ENCODE measurements at regions not wholly inside any gene's neighbourhood (a gene's known extent, or its start where the extent isn't known, plus 50 kb on each side); places are given as distances from the start of the nearest gene placed in this dataset.

GRCh38 chr2:104091894-104092293 lies 762.0 kb upstream of the POU3F3 start:
- Histone ChIP-seq H3K4me1 (ENCODE audit: low read depth) (no peaks in the 10 kb centered on the region), H3K9me3 (no peaks in the 10 kb centered on the region), H3K4me3 (no peak overlapping the region), H3K36me3 (ENCODE audit: low read depth) (no peaks in the 10 kb centered on the region)
- DNase-seq (no peak), ATAC-seq (no peak)
- intact Hi-C loops (cut with DNase I, micrococcal nuclease), result no loop called here
- no peak for TF ChIP-seq CTCF (IDR thresholded peaks at IDR 0.05)

GRCh38 chr2:104092886-104093285 lies 761.0 kb upstream of the POU3F3 start:
- H3K4me3 ChIP-seq, result no peak overlapping the region
- no peaks in the 10 kb centered on the region for H3K4me1 ChIP-seq (ENCODE audit: low read depth)
- TF ChIP-seq CTCF (IDR thresholded peaks at IDR 0.05), result no peak
- DNase-seq, result no peak
- no peak for ATAC-seq
- no peaks in the 10 kb centered on the region for H3K9me3 ChIP-seq
- intact Hi-C loops (cut with DNase I, micrococcal nuclease), result no loop called here
- H3K36me3 ChIP-seq (ENCODE audit: low read depth), result no peaks in the 10 kb centered on the region

- TF ChIP-seq CTCF (IDR thresholded peaks at IDR 0.05), result no peak
- Histone ChIP-seq H3K36me3 (ENCODE audit: low read depth) (no peaks in the 10 kb centered on the region), H3K4me3 (no peak overlapping the region), H3K4me1 (ENCODE audit: low read depth) (no peaks in the 10 kb centered on the region), H3K9me3 (no peaks in the 10 kb centered on the region)
- DNase-seq (no peak), ATAC-seq (no peak)
- intact Hi-C loops (cut with DNase I, micrococcal nuclease), result no loop called here
Measured at GRCh38 chr2:104102615-104103014, 751.3 kb upstream of the POU3F3 start.

- no peaks in the 10 kb centered on the region for H3K9me3 ChIP-seq
- no peaks in the 10 kb centered on the region for H3K4me1 ChIP-seq (ENCODE audit: low read depth)
- no peak for TF ChIP-seq CTCF (IDR thresholded peaks at IDR 0.05)
- intact Hi-C loops (cut with DNase I, micrococcal nuclease), result no loop called here
- ATAC-seq (no peak), DNase-seq (no peak)
- H3K36me3 ChIP-seq (ENCODE audit: low read depth), result no peaks in the 10 kb centered on the region
- H3K4me3 ChIP-seq, result no peak overlapping the region
Measured at GRCh38 chr2:104109356-104109755, 744.6 kb upstream of the POU3F3 start.

GRCh38 chr2:104118889-104119288 lies 735.0 kb upstream of the POU3F3 start:
- no peak for TF ChIP-seq CTCF (IDR thresholded peaks at IDR 0.05)
- ATAC-seq (no peak), DNase-seq (no peak)
- no peaks in the 10 kb centered on the region for H3K9me3 ChIP-seq
- H3K4me1 ChIP-seq (ENCODE audit: low read depth), result no peaks in the 10 kb centered on the region
- H3K4me3 ChIP-seq, result no peak overlapping the region
- intact Hi-C loops (cut with DNase I, micrococcal nuclease), result no loop called here
- H3K36me3 ChIP-seq (ENCODE audit: low read depth), result no peaks in the 10 kb centered on the region

DNA sequence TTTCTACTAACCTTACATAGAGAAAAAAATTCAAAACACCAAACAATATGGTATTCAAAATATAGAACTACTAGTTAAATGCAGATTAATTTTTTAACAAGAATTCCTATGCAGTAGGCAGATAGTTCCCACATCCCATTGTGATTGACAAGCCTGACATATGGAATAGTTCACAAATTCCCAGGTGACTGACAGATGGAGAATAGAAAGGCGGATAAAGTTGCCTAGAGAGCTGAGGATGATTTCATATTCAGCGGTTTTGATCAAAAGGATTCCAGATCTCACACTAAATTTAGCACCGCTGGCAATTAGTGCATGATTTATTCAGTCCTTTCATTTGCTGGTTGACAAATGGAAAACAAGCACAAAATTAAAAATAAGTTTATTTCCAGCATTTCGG lies 733.7 kb upstream of the POU3F3 start:
- Histone ChIP-seq H3K36me3 (ENCODE audit: low read depth) (no peaks in the 10 kb centered on the region), H3K4me1 (ENCODE audit: low read depth) (no peaks in the 10 kb centered on the region), H3K4me3 (no peak overlapping the region), H3K9me3 (no peaks in the 10 kb centered on the region)
- TF ChIP-seq CTCF (IDR thresholded peaks at IDR 0.05), result no peak
- DNase-seq, result no peak
- ATAC-seq, result no peak
- intact Hi-C loops (cut with DNase I, micrococcal nuclease), result no loop called here

Data from mucosa of descending colon (tissue), 3 donors.